GM21381 (cell line): ENCODE measurements at regions not wholly inside any gene's neighbourhood (a gene's known extent, or its start where the extent isn't known, plus 50 kb on each side); places are given as distances from the start of the nearest gene placed in this dataset.

Experiments
- ATAC-seq: cut with Tn5 transposase; IDR thresholded peaks from one replicate; pipeline ENCODE4 v1.9.1; 2021; ENCODE audit warnings: mild to moderate bottlenecking, moderate library complexity; ENCODE audit not compliant: unreplicated experiment

GRCh38 chr13:91291078-91291477 lies 56.4 kb upstream of the MIR17HG start:
- no peak for ATAC-seq

- ATAC-seq, result no peak
These were observed 54.8 kb upstream of the MIR17HG start for GRCh38 chr13:91292630-91293221.

GRCh38 chr13:91295712-91296410 lies 51.6 kb upstream of the MIR17HG start:
- ATAC-seq, result no peak

DNA sequence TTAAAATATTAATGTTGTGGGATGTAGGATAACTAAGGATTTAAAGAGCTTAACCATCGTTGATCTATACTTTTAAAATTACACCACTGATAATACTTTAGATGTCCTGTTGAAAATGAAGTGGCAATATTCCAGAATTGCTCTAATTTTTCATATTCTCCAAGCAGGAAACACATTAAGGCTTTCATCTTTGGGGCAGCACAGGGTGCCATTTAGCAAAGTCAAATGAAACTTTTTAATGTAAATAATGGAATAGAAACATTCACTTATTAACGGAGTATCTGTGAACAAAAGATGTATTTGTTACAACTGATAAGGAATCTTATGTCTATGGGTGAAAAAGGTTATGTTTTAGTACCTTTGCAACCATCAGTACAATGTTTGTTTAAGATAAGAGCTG lies 50.0 kb upstream of the MIR17HG start:
- no peak for ATAC-seq
